GM21786 (cell line): ENCODE measurements at regions not wholly inside any gene's neighbourhood (a gene's known extent, or its start where the extent isn't known, plus 50 kb on each side); places are given as distances from the start of the nearest gene placed in this dataset.
"Not testable (repeated sequence)": the region's sequence is repeated elsewhere in the genome, so short reads cannot be mapped to it uniquely, and the experiment has no call there.

Experiments
- ATAC-seq: cut with Tn5 transposase; IDR thresholded peaks from one replicate; pipeline ENCODE4 v1.9.1; 2021; ENCODE audit not compliant: unreplicated experiment

DNA sequence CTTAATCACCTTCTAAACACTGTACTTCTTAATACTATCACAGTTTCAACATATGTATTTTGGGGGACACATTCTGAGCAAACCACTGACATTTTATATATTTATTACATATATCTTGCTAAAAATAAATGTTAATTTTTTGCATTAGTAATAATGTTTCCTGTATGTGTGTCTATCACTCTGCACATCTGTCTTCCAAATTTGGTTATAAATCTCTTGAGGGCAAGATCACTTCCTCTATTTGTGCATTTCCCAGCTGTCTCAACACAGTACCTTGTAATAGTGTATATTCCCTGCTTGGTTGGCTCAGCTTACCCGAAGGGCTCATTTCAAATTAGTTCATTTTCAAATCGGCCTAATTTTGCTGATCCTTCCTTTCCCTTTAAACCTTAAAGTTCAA, 617.1 kb upstream of the GYPC start:
- ATAC-seq, result no peak

- no peak for ATAC-seq
Observed at GRCh38 chr2:126041391-126042047, 614.4 kb upstream of the GYPC start.

GRCh38 chr2:126042089-126042488, 613.9 kb upstream of the GYPC start:
- no peak for ATAC-seq

- ATAC-seq, result no peak
Observed at GRCh38 chr2:126048719-126049118, 607.2 kb upstream of the GYPC start.

DNA sequence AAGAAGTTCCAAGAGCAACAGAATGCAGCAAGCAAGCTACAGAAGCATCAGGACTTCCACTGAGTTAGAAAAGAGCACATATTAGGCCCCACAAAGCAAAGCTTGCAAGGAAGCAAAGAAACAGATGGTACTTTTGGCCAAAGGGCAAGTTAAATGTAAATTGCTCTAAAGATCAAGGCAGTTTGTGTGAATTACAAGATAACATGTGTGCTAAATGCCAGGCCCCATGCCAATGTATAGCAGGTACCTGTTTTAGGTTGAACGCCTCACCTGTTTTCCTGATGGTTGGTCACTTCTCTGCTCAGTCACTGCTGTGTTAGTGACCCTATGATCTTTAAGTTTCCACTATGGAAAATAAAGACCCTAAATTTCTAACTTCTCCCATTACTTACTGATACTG, 606.5 kb upstream of the GYPC start:
- no peak for ATAC-seq

GRCh38 chr2:126050991-126051736, 604.8 kb upstream of the GYPC start:
- ATAC-seq, result no peak

- not testable (repeated sequence) for ATAC-seq
Observed at GRCh38 chr2:126051737-126052240, 604.2 kb upstream of the GYPC start.

DNA sequence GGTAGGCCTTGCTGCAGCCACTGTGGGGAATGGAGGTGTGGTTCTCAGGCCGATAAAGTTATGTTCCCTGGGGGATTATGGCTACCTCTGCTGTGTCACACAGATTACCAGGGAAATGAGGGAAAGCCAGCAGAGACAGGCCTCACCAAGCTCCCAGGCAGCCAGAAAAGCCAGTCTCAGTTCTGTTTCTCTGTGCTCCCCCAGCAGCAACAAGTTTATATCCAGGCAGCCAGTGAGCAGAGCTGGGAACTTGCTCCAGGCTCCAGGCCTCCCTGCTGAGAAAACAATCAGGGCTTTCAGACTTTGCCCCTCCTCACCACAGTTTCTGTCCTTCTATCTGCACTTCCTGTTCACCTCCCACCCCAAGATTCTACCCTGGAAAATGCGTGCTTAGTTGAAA, 596.6 kb upstream of the GYPC start:
- ATAC-seq, result no peak

DNA sequence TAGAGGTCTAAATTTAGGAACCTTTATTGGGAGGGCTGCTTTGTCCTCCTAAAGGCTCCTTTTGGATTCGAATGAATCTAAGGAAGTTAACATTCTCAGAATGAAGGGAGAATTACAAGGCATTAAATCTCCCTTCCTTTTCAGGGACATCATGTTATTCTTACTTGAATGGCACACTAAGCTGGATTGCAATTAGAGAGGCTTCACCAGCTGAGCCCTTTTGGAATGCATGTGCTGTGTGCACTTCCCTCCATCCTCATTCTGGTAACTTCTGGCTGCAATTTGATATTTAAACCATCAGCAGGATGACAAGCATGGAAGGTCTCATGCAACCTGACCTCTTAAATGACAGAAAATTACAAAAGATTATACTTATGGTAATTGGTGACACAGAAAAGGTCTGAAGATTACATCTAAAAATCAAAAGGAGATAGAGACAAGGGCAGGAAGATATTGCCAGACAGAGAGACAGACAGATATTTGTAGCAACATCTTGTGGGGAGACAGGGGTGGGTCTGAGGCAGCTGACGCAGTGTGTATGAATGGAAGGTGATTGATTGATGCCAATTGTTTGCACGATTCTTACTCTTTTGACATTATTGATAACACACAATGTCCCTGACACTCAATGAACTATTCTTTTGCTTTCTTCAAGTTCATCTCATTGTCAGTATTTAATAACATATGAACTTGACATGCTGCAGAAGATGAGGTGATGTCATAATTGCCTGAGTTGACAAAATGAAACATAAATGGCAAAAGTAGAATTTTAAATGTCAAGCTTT, 570.8 kb upstream of the GYPC start:
- ATAC-seq, result no peak

DNA sequence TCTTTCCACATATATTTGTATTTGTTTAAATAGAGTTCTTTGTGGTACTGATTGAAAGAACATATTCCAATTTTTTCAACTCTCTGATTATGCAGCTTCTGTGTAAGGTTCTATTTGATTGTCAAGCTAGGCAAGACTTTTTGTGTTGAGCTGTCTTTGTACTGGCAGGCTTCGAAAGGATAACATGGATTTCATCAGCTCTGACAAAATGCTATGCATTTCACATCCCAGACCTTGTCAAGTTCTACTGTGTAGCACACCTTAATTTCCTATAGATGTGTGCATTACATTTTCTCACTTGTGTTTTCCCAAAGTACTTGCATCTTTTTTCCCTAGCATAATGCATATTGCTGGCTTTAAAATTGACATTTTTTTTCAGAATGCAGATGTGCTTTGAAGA, 555.0 kb upstream of the GYPC start:
- ATAC-seq, result no peak

DNA sequence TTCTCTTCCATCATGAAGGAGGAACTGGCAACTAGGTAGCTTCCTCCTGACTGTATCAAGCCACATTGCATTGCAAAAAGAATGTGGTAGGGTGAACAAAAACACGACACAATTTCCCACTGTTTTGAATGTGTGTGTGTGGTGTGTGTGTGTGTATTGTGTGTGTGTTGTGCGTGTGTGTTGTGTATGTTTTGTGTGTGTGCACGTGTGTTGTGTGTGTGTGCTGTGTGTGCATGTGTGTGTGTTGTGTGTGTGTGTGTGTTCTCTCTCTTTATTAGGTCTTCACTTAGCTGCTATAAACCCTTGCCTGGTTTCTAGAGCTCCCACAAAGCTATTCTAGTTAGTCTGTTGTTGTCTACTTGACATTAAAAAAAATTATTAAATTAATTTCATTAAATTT, 550.0 kb upstream of the GYPC start:
- ATAC-seq, result no peak

DNA sequence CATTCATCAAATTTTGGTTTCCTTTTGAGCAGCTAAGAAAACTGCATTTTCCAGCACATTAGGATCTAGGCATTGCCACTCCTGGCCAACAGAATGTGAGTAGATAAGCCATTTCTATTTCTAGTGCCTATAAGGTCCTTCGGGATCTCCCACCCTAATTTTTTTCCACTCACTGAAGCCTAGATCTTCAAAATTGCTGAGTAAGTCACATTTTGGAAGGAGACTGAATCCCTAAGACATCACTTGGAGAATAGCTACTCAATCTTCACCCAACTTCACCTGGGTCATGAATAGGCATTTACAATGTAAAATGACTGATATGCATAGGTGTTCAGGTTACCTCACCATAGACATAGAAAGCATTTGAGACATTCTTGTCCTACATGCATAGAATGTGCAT, 548.1 kb upstream of the GYPC start:
- no peak for ATAC-seq

DNA sequence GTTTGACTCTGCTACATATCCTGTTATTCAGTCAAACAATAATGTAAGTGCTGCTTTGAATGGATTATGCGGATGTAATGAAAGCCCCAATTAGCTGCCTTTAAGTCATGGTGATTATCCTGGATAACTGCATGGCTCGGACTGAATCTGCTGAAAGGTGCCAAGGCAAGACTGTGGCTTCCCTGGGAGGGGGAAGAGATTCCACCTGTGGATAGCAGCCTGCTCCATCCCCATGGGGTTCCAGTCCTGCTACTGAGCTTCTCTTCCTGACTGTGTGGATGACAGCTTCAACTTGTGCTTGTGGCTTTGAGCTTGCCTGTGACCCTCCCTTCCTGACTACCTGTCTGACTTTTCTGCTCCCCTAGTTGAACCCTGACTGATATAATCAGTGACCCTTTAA, 540.0 kb upstream of the GYPC start:
- ATAC-seq, result no peak

- no peak for ATAC-seq
Observed at GRCh38 chr2:126117886-126118285, 538.1 kb upstream of the GYPC start.

DNA sequence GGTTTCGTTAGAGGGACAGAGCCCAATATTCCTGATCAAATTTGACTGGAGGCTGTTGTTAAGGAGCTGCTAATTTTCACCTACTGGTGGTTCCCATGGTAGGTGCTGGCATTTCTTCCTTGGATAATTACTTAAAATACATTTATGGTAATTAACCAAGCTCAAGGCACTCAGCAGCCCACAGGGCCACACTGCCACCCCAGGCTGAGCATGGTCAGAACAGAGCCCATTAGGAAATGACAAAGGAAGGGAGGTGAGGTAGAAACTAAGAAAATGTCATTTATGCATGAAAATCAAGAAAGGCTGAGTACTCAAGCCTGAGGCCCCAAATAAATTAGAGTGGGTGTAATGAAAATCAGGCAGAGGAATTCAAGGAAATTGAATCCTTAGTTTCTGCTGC, 510.2 kb upstream of the GYPC start:
- ATAC-seq, result no peak

DNA sequence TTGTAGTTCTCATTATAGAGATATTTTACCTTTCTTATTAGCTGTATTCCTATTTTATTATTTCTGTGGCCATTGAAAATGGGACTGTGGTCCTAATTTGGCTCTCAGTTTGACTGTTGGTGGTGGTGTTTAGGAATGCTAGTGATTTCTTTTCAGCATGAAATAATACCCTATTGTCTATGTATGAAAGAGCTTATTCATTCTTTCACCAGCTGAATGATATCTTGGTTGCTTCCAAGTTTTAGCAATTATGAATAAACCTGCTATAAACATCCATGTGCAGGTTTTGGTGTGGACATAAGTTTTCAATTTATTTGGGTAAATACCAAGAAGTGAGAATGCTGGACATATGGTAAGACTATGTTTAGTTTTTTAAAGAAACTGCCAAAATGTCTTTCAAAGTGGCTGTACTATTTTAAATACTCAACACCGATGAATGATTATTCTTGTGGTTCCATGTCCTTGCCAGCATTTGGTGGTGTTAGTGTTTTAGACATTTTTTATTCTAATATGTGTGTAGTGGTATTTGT, 501.6 kb upstream of the GYPC start:
- ATAC-seq, result no peak

- ATAC-seq, result not testable (repeated sequence)
Observed at GRCh38 chr2:126160950-126161349, 495.0 kb upstream of the GYPC start.

DNA sequence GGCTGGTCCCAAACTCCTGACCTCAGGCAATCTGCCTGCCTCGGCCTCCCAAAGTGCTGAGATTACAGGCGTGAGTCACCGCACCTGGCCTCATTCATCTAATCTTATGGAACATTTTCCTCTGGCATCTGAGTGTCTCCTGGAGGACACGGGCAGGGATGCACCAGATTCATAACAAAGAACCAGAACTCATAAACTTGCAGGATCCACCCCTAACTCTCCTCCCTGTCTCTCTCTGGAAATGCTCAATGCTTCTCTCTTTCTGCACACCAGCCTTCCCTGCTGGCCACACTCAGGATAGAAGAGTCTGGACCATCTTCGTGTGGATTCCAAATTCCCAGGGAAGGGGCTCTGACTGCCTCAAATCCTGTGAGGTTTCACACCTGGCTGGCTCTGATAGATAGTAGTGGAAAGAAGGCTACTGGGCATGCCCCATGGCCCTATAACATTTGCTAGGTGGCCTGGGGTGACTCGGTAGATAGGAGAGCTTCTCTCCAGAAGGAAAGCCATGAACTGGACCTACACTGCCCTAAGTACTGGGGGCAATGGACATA, 483.2 kb upstream of the GYPC start:
- ATAC-seq, result no peak

- no peak for ATAC-seq
Observed at GRCh38 chr2:126175222-126175621, 480.7 kb upstream of the GYPC start.

DNA sequence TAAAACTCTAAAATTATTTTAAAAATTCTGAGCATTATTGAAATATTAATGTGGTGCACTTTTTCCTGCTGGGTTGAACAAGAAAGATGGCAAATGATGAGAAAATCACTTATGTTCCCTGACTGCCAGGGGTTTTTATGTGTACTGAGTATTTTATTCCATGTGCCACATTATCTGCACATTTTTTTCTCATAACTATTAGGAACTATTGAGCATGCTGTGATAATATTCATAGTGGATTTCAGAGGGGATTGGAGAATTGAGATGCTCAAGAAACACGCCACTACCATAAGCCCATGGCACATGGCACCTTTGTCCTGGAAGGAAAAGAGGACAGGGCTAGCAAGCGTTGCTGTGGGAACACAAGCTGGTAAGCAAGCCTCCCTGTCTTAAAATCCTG, 478.5 kb upstream of the GYPC start:
- no peak for ATAC-seq

GRCh38 chr2:126187668-126188067, 468.3 kb upstream of the GYPC start:
- no peak for ATAC-seq
